Liver (tissue), 7 donors: ENCODE measurements at regions not wholly inside any gene's neighbourhood (a gene's known extent, or its start where the extent isn't known, plus 50 kb on each side); places are given as distances from the start of the nearest gene placed in this dataset.

Source experiments
- DNase-seq: peaks from one replicate; pipeline ENCODE4 v3.0.0-alpha.2; 2017; ENCODE audit warnings: low spot score
- H3K27ac ChIP-seq, 2 donors: one replicate each; pipeline ENCODE4 v1.7.0; 2013; ENCODE audit warnings: inconsistent platforms in 2 of 2, low read length in 2 of 2, control low read depth in 1 of 2, low read depth in 1 of 2, mild to moderate bottlenecking in 1 of 2
- H3K27me3 ChIP-seq, 4 donors: one replicate each; pipeline versions ENCODE4 v1.6.1 to v1.7.0; 2013; ENCODE audit warnings: low read length in 3 of 4, inconsistent platforms in 1 of 4, mild to moderate bottlenecking in 1 of 4, moderate library complexity in 1 of 4; ENCODE audit not compliant: control insufficient read depth in 4 of 4, insufficient read depth in 4 of 4
- H3K36me3 ChIP-seq, 4 donors: one replicate each; pipeline versions ENCODE4 v1.6.1 to v1.7.0; 2013; ENCODE audit warnings: low read length in 3 of 4, mild to moderate bottlenecking in 3 of 4, low read depth in 1 of 4, moderate library complexity in 1 of 4; ENCODE audit not compliant: control insufficient read depth in 4 of 4, insufficient read depth in 3 of 4
- H3K4me1 ChIP-seq, 4 donors: one replicate each; pipeline versions ENCODE4 v1.6.1 to v1.7.0; 2013; ENCODE audit warnings: low read length in 3 of 4, mild to moderate bottlenecking in 3 of 4, moderate library complexity in 1 of 4; ENCODE audit not compliant: control insufficient read depth in 4 of 4, insufficient read depth in 4 of 4
- H3K4me3 ChIP-seq, 3 donors: one replicate each; pipeline versions ENCODE4 v1.6.1 to v1.7.0; 2013; ENCODE audit warnings: low read length in 3 of 3, control low read depth in 1 of 3, low read depth in 1 of 3, mild to moderate bottlenecking in 1 of 3
- H3K9ac ChIP-seq, 2 donors: one replicate each; pipeline ENCODE4 v1.7.0; 2013; ENCODE audit warnings: low read length in 2 of 2, mild to moderate bottlenecking in 2 of 2, moderate library complexity in 2 of 2, control low read depth in 1 of 2, low read depth in 1 of 2
- H3K9me3 ChIP-seq, 4 donors: one replicate each; pipeline versions ENCODE4 v1.6.1 to v1.7.0; 2013; ENCODE audit warnings: low read length in 3 of 4; ENCODE audit not compliant: control insufficient read depth in 4 of 4
- ATF3 ChIP-seq: IDR thresholded peaks from 2 replicates; pipeline ENCODE4 v1.6.1; 2016; ENCODE audit warnings: antibody characterized with exemption
- EGR1 ChIP-seq, 2 donors: IDR thresholded peaks; 2 replicates each; pipeline ENCODE4 v1.6.1; 2016 to 2018; ENCODE audit warnings: antibody characterized with exemption in 2 of 2, low read depth in 2 of 2
- FOXA1 ChIP-seq: IDR thresholded peaks from 2 replicates; pipeline ENCODE4 v1.6.1; 2016; ENCODE audit warnings: antibody characterized with exemption
- FOXA2 ChIP-seq: IDR thresholded peaks from 2 replicates; pipeline ENCODE4 v1.6.1; 2016; ENCODE audit warnings: antibody characterized with exemption
- HNF4A ChIP-seq, 2 donors: conservative IDR thresholded peaks; 2 replicates each; pipeline ENCODE4 v1.6.1; 2016; ENCODE audit warnings: antibody characterized with exemption in 2 of 2, mild to moderate bottlenecking in 2 of 2
- HNF4G ChIP-seq: IDR thresholded peaks from 2 replicates; pipeline ENCODE4 v1.6.1; 2016; ENCODE audit warnings: antibody characterized with exemption
- JUND ChIP-seq, 2 donors: IDR thresholded peaks; 2 replicates each; pipeline ENCODE4 v1.6.1; 2016; ENCODE audit warnings: antibody characterized with exemption in 2 of 2
- MAX ChIP-seq: IDR thresholded peaks from 2 replicates; pipeline ENCODE4 v1.6.1; 2016; ENCODE audit warnings: antibody characterized with exemption
- NR2F2 ChIP-seq: IDR thresholded peaks from 2 replicates; pipeline ENCODE4 v1.6.1; 2016; ENCODE audit warnings: antibody characterized with exemption
- RAD21 ChIP-seq, 2 donors: IDR thresholded peaks; 2 replicates each; pipeline ENCODE4 v1.6.1; 2016; ENCODE audit warnings: antibody characterized with exemption in 2 of 2, mild to moderate bottlenecking in 2 of 2
- REST ChIP-seq: IDR thresholded peaks from 2 replicates; pipeline ENCODE4 v1.6.1; 2016; ENCODE audit warnings: antibody characterized with exemption, mild to moderate bottlenecking
- RXRA ChIP-seq, 2 donors: IDR thresholded peaks; 2 replicates each; pipeline ENCODE4 v1.6.1; 2017 to 2018; ENCODE audit warnings: antibody characterized with exemption in 2 of 2, mild to moderate bottlenecking in 1 of 2
- TAF1 ChIP-seq: conservative IDR thresholded peaks from 2 replicates; pipeline ENCODE4 v1.6.1; 2016; ENCODE audit warnings: antibody characterized with exemption, mild to moderate bottlenecking
- ZBTB33 ChIP-seq: IDR thresholded peaks from 2 replicates; pipeline ENCODE4 v1.6.1; 2016; ENCODE audit warnings: antibody characterized with exemption
- WGBS: extraction: QIAGEN DNeasy Blood & Tissue Kit; methylation state at CpG from one replicate; pipeline ENCODE4 v1.1.7; 2013; 5-methylcytosine and 5-hydroxymethylcytosine counted together
- donor health status: healthy.
- donor health status: healthy.
- donor health status: healthy.
- donor health status: healthy.

GRCh38 chr1:232452736-232453440 is 177.0 kb downstream of the SIPA1L2 start:
- TF ChIP-seq ZBTB33: no peak
- no peak for TF ChIP-seq HNF4A (conservative IDR thresholded peaks at IDR 0.05)
- no peak for TF ChIP-seq HNF4G
- TF ChIP-seq EGR1 (IDR thresholded peaks at IDR 0.05; ENCODE audit: low read depth in 2 of 2): no peak
- no peak for TF ChIP-seq NR2F2
- TF ChIP-seq FOXA2: no peak
- no peak for TF ChIP-seq RAD21 (IDR thresholded peaks at IDR 0.05)
- TF ChIP-seq REST: no peak
- no peak for TF ChIP-seq MAX
- no peak for TF ChIP-seq JUND (IDR thresholded peaks at IDR 0.05)
- WGBS: 88% methylated on average over 1 of the region's 1 CpG
- H3K9ac ChIP-seq: no peak overlapping the region
- H3K27ac ChIP-seq: no peak overlapping the region
- H3K36me3 ChIP-seq: no peaks in the 10 kb centered on the region
- H3K27me3 ChIP-seq: no peaks in the 10 kb centered on the region
- H3K4me1 ChIP-seq: no peaks in the 10 kb centered on the region
- H3K4me3 ChIP-seq: no peak overlapping the region
- H3K9me3 ChIP-seq: no peaks in the 10 kb centered on the region
- no peak for DNase-seq

- no peak for TF ChIP-seq TAF1
- no peak for TF ChIP-seq JUND (IDR thresholded peaks at IDR 0.05)
- no peak for TF ChIP-seq RXRA (IDR thresholded peaks at IDR 0.05)
- TF ChIP-seq MAX: no peak
- no peak for TF ChIP-seq REST
- no peak for TF ChIP-seq NR2F2
- no peak for TF ChIP-seq FOXA1
- no peak for TF ChIP-seq ZBTB33
- no peak for TF ChIP-seq FOXA2
- no peak for TF ChIP-seq EGR1 (IDR thresholded peaks at IDR 0.05; ENCODE audit: low read depth in 2 of 2)
- TF ChIP-seq ATF3: no peak
- TF ChIP-seq RAD21 (IDR thresholded peaks at IDR 0.05): no peak
- H3K9me3 ChIP-seq: no peaks in the 10 kb centered on the region
- H3K4me3 ChIP-seq: no peak overlapping the region
- H3K27me3 ChIP-seq: no peaks in the 10 kb centered on the region
- no peak overlapping the region for H3K27ac ChIP-seq
- WGBS: 78% methylated on average over 3 of the region's 3 CpGs
- H3K9ac ChIP-seq: no peak overlapping the region
- no peak for DNase-seq
- H3K4me1 ChIP-seq: no peaks in the 10 kb centered on the region
- H3K36me3 ChIP-seq: no peaks in the 10 kb centered on the region
Observed at GRCh38 chr1:232452117-232452516, 177.8 kb downstream of the SIPA1L2 start.
